Occipital lobe (tissue), 1 donor: ENCODE measurements at regions not wholly inside any gene's neighbourhood (a gene's known extent, or its start where the extent isn't known, plus 50 kb on each side); places are given as distances from the start of the nearest gene placed in this dataset.
A peak's percentile ranks its signal among the peaks of the same experiment; 100 is the strongest.

Experiments used
- DNase-seq: peaks from one replicate; lab custom pipeline; 2025; lab: John Stamatoyannopoulos, UW

- DNase-seq = no peak
Measured at GRCh38 chr5:3818624-3819023, 223.0 kb downstream of the IRX1 start.

- DNase-seq = no peak
Measured at GRCh38 chr5:3825531-3826451, 230.2 kb downstream of the IRX1 start.

GRCh38 chr5:3827624-3828023 lies 232.0 kb downstream of the IRX1 start:
- DNase-seq = no peak

- no peak for DNase-seq
Measured at GRCh38 chr5:3828761-3829160, 233.1 kb downstream of the IRX1 start.

- DNase-seq = no peak
Measured at GRCh38 chr5:3833566-3833965, 237.9 kb downstream of the IRX1 start.

- no peak for DNase-seq
Measured at GRCh38 chr5:3835811-3836210, 240.2 kb downstream of the IRX1 start.

GRCh38 chr5:3836528-3836927 lies 240.9 kb downstream of the IRX1 start:
- DNase-seq = no peak

- DNase-seq = no peak
Measured at GRCh38 chr5:3837506-3837905, 241.9 kb downstream of the IRX1 start.

- DNase-seq = no peak
Measured at GRCh38 chr5:3839151-3839550, 243.5 kb downstream of the IRX1 start.

GRCh38 chr5:3842591-3842990 lies 247.0 kb downstream of the IRX1 start:
- no peak for DNase-seq

GRCh38 chr5:3843706-3844105 lies 248.1 kb downstream of the IRX1 start:
- peak; percentile 5 for DNase-seq

GRCh38 chr5:3844266-3844665 lies 248.6 kb downstream of the IRX1 start:
- no peak for DNase-seq

- DNase-seq = no peak
Measured at GRCh38 chr5:3845230-3845629, 249.6 kb downstream of the IRX1 start.

- no peak for DNase-seq
Measured at GRCh38 chr5:3852161-3852916, 256.7 kb downstream of the IRX1 start.

GRCh38 chr5:3853362-3853761 lies 257.7 kb downstream of the IRX1 start:
- DNase-seq = no peak

- DNase-seq = no peak
Measured at GRCh38 chr5:3854188-3854821, 258.7 kb downstream of the IRX1 start.

GRCh38 chr5:3856036-3856435 lies 260.4 kb downstream of the IRX1 start:
- no peak for DNase-seq

- DNase-seq = no peak
Measured at GRCh38 chr5:3858524-3858923, 262.9 kb downstream of the IRX1 start.

- DNase-seq = no peak
Measured at GRCh38 chr5:3862906-3863305, 267.3 kb downstream of the IRX1 start.

- no peak for DNase-seq
Measured at GRCh38 chr5:3875144-3875543, 279.5 kb downstream of the IRX1 start.

GRCh38 chr5:3878267-3878666 lies 282.6 kb downstream of the IRX1 start:
- DNase-seq = no peak

- no peak for DNase-seq
Measured at GRCh38 chr5:3883040-3883439, 287.4 kb downstream of the IRX1 start.
